Ovary (tissue), 3 donors: ENCODE measurements at regions not wholly inside any gene's neighbourhood (a gene's known extent, or its start where the extent isn't known, plus 50 kb on each side); places are given as distances from the start of the nearest gene placed in this dataset.

Source experiments
- CTCF ChIP-seq, 3 donors: fragments of 450-650 bp in 2 of 3; fragments of 200-600 bp in 1 of 3; IDR thresholded peaks; one replicate each; pipeline versions ENCODE4 v1.5.1 to v1.8.0; 2016 to 2022; ENCODE audit warnings: antibody characterized with exemption in 3 of 3, mild to moderate bottlenecking in 1 of 3
- EP300 ChIP-seq: sonication (generic); formaldehyde crosslinking; IDR thresholded peaks from one replicate; pipeline ENCODE4 v1.6.1; 2017; ENCODE audit warnings: antibody characterized with exemption
- POLR2A ChIP-seq: fragments of 450-650 bp; IDR thresholded peaks from one replicate; pipeline ENCODE4 v1.6.1; 2017; ENCODE audit warnings: antibody characterized with exemption, mild to moderate bottlenecking, moderate library complexity
- donor health status: DM: no; HTN: no; CAD: no.

- no peak for TF ChIP-seq CTCF (IDR thresholded peaks at IDR 0.05)
- TF ChIP-seq POLR2A = no peak
- no peak for TF ChIP-seq EP300
Observed at GRCh38 chr4:71156616-71157015, 163.2 kb downstream of the DCK start.
